ENCODE measurements at regions not wholly inside any gene's neighbourhood (a gene's known extent, or its start where the extent isn't known, plus 50 kb on each side); places are given as distances from the start of the nearest gene placed in this dataset.
"Not testable (repeated sequence)": the region's sequence is repeated elsewhere in the genome, so short reads cannot be mapped to it uniquely, and the experiment has no call there.

DNA sequence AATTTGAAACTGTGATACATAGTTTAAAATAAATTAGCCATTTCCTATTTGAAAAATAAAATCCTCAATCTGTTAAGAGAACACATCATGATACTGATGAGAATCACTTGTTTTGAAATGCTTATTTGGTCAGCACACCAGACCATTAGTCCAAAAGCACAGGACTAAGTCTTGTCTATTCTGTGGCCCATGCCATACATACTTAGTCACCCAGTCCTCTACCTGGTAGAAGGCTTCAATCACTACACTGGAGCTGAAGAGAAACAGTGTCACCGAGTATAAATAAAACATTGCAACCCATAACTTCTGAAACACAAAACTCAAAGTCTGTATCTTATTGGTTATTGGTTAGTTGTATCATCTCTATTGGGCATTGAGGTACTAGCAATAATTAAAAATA is 51.6 kb upstream of the LYSMD4 start:
- not testable (repeated sequence) for TF ChIP-seq ZFX (IDR thresholded peaks at IDR 0.05; ENCODE audit: borderline replicate concordance); CTCF (IDR thresholded peaks at IDR 0.05)
